ENCODE measurements at regions not wholly inside any gene's neighbourhood (a gene's known extent, or its start where the extent isn't known, plus 50 kb on each side); places are given as distances from the start of the nearest gene placed in this dataset.
A peak's percentile ranks its signal among the peaks of the same experiment; 100 is the strongest.

GRCh38 chr5:133905424-133905823 lies 63.0 kb downstream of the C5orf15 start:
- DNase-seq (ENCODE audit: low read depth) = no peak
- H3K4me3 ChIP-seq (ENCODE audit: low read depth, low read length) = no peak overlapping the region

GRCh38 chr5:133904641-133905040 lies 63.8 kb downstream of the C5orf15 start:
- no peak overlapping the region for H3K4me3 ChIP-seq (ENCODE audit: low read depth, low read length)
- no peak for DNase-seq (ENCODE audit: low read depth)

GRCh38 chr5:133902511-133903118 lies 65.8 kb downstream of the C5orf15 start:
- no peak overlapping the region for H3K4me3 ChIP-seq (ENCODE audit: low read depth, low read length)
- DNase-seq (ENCODE audit: low read depth) = no peak

- DNase-seq (ENCODE audit: low read depth) = no peak
- no peak overlapping the region for H3K4me3 ChIP-seq (ENCODE audit: low read depth, low read length)
Measured at GRCh38 chr5:133900534-133901270, 67.7 kb downstream of the C5orf15 start.

GRCh38 chr5:133899506-133899905 lies 68.9 kb downstream of the C5orf15 start:
- DNase-seq (ENCODE audit: low read depth) = no peak
- H3K4me3 ChIP-seq (ENCODE audit: low read depth, low read length) = no peak overlapping the region

- no peak for DNase-seq (ENCODE audit: low read depth)
- no peak overlapping the region for H3K4me3 ChIP-seq (ENCODE audit: low read depth, low read length)
Measured at GRCh38 chr5:133898440-133898839, 70.0 kb downstream of the C5orf15 start.

- H3K4me3 ChIP-seq (ENCODE audit: low read depth, low read length) = no peak overlapping the region
- DNase-seq (ENCODE audit: low read depth) = no peak
Measured at GRCh38 chr5:133897431-133897830, 71.0 kb downstream of the C5orf15 start.

- no peak for DNase-seq (ENCODE audit: low read depth)
Measured at GRCh38 chr5:133896873-133897272, 71.6 kb downstream of the C5orf15 start.

GRCh38 chr5:133895979-133896845 lies 72.2 kb downstream of the C5orf15 start:
- no peak overlapping the region for H3K4me3 ChIP-seq (ENCODE audit: low read depth, low read length)
- DNase-seq (ENCODE audit: low read depth) = no peak

More at GRCh38 chr5:133896873-133897272, 71.6 kb downstream of the C5orf15 start:
- no peak overlapping the region for H3K4me3 ChIP-seq (ENCODE audit: low read depth, low read length)

- no peak for DNase-seq (ENCODE audit: low read depth)
- no peak overlapping the region for H3K4me3 ChIP-seq (ENCODE audit: low read depth, low read length)
Measured at GRCh38 chr5:133894143-133894542, 74.3 kb downstream of the C5orf15 start.

- no peak for DNase-seq (ENCODE audit: low read depth)
- H3K4me3 ChIP-seq (ENCODE audit: low read depth, low read length) = no peak overlapping the region
Measured at GRCh38 chr5:133892774-133893173, 75.7 kb downstream of the C5orf15 start.

GRCh38 chr5:133892306-133892705 lies 76.1 kb downstream of the C5orf15 start:
- no peak overlapping the region for H3K4me3 ChIP-seq (ENCODE audit: low read depth, low read length)
- no peak for DNase-seq (ENCODE audit: low read depth)

GRCh38 chr5:133891390-133891789 lies 77.0 kb downstream of the C5orf15 start:
- H3K4me3 ChIP-seq (ENCODE audit: low read depth, low read length) = no peak overlapping the region
- no peak for DNase-seq (ENCODE audit: low read depth)

GRCh38 chr5:133890776-133891280 lies 77.6 kb downstream of the C5orf15 start:
- no peak for DNase-seq (ENCODE audit: low read depth)
- no peak overlapping the region for H3K4me3 ChIP-seq (ENCODE audit: low read depth, low read length)

- no peak for DNase-seq (ENCODE audit: low read depth)
Measured at GRCh38 chr5:133890314-133890713, 78.1 kb downstream of the C5orf15 start.

GRCh38 chr5:133889271-133889905 lies 79.0 kb downstream of the C5orf15 start:
- H3K4me3 ChIP-seq (ENCODE audit: low read depth, low read length) = no peak overlapping the region
- no peak for DNase-seq (ENCODE audit: low read depth)

More at GRCh38 chr5:133890314-133890713, 78.1 kb downstream of the C5orf15 start:
- H3K4me3 ChIP-seq (ENCODE audit: low read depth, low read length) = no peak overlapping the region

- no peak for DNase-seq (ENCODE audit: low read depth)
- H3K4me3 ChIP-seq (ENCODE audit: low read depth, low read length) = no peak overlapping the region
Measured at GRCh38 chr5:133888625-133888991, 79.8 kb downstream of the C5orf15 start.

GRCh38 chr5:133885566-133885965 lies 82.9 kb downstream of the C5orf15 start:
- DNase-seq (ENCODE audit: low read depth) = no peak
- no peak overlapping the region for H3K4me3 ChIP-seq (ENCODE audit: low read depth, low read length)

- H3K4me3 ChIP-seq (ENCODE audit: low read depth, low read length) = no peak overlapping the region
- DNase-seq (ENCODE audit: low read depth) = peak; percentile 77
Measured at GRCh38 chr5:133884569-133885311, 83.7 kb downstream of the C5orf15 start.

Data from skeletal muscle cell (primary cell).